ENCODE measurements at regions not wholly inside any gene's neighbourhood (a gene's known extent, or its start where the extent isn't known, plus 50 kb on each side); places are given as distances from the start of the nearest gene placed in this dataset.

DNA sequence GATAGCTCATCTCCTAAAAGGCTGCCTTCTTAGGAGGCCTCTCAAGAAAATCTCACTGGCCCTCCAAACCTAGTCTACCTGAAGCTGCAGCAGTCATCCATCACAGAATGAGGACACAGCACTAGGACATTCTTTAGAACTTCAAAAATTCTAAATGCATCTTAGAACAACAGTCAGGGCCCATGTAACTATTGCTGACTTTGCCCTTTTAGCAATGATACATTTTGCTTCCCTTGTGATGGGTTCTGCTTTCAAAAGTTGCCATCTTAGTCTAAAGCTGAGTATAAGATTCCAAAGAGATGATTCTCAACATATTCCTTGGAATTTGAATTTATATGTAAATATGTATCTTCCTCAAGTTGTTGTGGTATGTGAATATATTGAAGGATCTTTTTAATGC is 793.0 kb downstream of the RAB28 start:
- DNase-seq (ENCODE audit: low read depth) = no peak
- no peak overlapping the region for H3K4me3 ChIP-seq (ENCODE audit: low read length)
- TF ChIP-seq, protein P1, sequence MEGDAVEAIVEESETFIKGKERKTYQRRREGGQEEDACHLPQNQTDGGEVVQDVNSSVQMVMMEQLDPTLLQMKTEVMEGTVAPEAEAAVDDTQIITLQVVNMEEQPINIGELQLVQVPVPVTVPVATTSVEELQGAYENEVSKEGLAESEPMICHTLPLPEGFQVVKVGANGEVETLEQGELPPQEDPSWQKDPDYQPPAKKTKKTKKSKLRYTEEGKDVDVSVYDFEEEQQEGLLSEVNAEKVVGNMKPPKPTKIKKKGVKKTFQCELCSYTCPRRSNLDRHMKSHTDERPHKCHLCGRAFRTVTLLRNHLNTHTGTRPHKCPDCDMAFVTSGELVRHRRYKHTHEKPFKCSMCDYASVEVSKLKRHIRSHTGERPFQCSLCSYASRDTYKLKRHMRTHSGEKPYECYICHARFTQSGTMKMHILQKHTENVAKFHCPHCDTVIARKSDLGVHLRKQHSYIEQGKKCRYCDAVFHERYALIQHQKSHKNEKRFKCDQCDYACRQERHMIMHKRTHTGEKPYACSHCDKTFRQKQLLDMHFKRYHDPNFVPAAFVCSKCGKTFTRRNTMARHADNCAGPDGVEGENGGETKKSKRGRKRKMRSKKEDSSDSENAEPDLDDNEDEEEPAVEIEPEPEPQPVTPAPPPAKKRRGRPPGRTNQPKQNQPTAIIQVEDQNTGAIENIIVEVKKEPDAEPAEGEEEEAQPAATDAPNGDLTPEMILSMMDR (conservative IDR thresholded peaks at IDR 0.05; ENCODE audit: low read depth, low read length) = no peak

DNA sequence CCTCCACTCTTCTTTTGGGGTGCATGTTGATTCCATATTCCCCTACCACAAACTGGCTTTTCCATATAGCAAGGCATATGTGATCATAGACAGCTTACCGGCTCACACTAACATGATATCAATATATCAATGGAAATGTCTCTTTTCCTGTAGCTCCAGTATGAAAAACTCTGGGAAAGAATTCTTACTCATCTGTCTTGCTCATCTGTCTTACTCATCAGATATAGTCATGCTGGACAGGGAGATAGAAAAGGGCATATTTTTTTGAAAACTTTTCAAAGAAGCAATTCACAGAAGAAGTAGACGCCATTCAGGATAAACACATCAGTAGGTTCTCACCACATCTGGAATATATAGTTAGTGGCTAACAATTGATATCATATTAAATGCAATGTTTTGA is 794.7 kb downstream of the RAB28 start:
- no peak for DNase-seq (ENCODE audit: low read depth)
- TF ChIP-seq, protein P1 (conservative IDR thresholded peaks at IDR 0.05; ENCODE audit: low read depth, low read length) = no peak
- no peak overlapping the region for H3K4me3 ChIP-seq (ENCODE audit: low read length)

DNA sequence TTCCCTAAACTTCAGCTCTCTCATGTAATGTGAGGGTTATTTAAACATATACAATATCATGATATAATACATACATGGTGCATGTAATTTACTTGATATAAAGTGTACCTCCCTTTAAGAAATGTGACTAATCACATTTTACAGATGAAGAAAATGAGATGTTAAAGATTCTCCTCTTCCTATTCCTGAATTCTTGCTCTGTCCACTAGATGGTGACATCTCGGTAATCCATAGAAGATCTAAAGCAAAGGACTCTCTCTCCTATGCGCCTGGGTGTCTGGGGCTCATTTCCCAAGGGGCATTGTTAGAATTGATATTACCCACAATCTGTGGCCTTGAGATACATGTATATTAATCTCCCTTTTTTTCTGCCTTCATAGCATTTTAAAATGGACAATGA is 804.9 kb downstream of the RAB28 start:
- TF ChIP-seq, protein P1 (conservative IDR thresholded peaks at IDR 0.05; ENCODE audit: low read depth, low read length) = peak; percentile 41
- DNase-seq (ENCODE audit: low read depth) = no peak
- H3K4me3 ChIP-seq (ENCODE audit: low read length) = no peak overlapping the region

DNA sequence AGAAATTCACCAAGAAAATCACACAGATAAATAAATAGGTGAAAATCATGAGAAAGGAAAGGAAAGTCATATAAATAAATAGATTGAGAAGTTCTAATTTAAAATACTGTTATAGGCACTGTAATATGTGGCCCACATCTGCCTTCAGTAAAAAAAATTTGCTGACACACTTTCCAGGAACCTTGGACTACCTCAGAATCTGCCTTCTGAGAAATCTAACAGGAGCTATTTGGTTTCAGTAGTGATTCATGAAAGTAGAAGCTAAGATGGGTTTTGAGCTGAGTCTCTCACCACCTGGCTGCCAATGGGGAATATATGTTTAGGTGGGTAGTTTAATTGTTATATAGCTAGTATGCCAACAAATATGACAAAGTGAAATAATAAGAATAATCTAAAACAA is 810.0 kb downstream of the RAB28 start:
- TF ChIP-seq, protein P1 (conservative IDR thresholded peaks at IDR 0.05; ENCODE audit: low read depth, low read length) = no peak
- no peak overlapping the region for H3K4me3 ChIP-seq (ENCODE audit: low read length)
- no peak for DNase-seq (ENCODE audit: low read depth)

DNA sequence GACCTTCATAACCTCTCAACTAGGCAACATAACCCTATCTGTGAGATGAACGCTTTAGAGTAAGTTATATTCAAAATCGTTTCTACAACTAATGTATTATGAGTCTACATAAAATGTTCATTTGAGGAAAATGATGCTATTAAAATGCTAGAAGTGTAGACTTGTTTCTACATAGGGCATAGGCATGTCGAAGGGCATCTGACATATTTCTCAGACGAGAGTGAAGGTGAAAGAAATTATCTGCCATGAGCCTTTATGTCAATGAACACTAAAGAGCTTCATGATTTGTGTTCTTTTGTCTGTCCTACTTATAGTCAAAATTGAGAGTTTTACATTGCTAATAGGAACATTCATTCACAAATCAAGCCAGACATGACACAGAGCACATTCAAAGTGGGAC is 811.8 kb downstream of the RAB28 start:
- no peak overlapping the region for H3K4me3 ChIP-seq (ENCODE audit: low read length)
- DNase-seq (ENCODE audit: low read depth) = no peak
- TF ChIP-seq, protein P1 (conservative IDR thresholded peaks at IDR 0.05; ENCODE audit: low read depth, low read length) = no peak

DNA sequence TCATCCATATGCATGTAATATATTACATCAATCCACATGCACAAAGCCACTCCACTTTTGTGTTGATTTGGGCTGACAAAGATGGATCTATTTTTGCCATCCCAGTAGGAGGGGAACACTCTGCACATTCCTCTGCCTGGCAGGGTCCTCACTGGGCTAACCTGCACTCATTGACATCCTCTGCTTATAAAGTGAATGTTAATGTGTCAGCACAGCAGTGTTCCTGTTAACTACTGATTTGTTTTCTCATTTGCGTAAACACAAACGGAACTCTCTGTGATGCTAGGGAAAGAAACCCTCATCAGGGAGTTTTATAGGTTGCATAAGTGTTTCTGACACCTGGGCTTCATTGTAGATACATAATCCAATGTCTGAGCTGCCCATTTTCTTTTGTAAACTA is 826.0 kb downstream of the RAB28 start:
- TF ChIP-seq, protein P1 (conservative IDR thresholded peaks at IDR 0.05; ENCODE audit: low read depth, low read length) = no peak

DNA sequence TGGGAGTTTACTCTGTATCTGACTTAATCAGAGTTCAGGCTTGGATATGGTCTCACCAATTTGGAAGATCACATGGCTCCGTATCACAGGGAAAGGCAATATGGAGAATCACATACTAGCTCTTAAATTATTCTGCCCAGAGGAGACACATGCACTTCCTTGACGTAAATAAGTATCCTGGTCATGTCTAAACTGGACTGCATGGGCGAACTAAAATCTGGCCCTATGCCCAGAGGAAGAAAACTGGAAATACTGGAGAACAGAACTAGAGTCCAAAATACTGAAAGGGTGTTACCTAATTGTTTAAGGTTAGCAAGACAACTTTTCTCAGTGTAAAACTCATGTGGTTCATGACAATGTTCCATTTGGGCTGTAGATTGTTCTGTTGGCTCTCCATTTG is 832.3 kb downstream of the RAB28 start:
- TF ChIP-seq, protein P1 (conservative IDR thresholded peaks at IDR 0.05; ENCODE audit: low read depth, low read length) = no peak
- DNase-seq (ENCODE audit: low read depth) = no peak
- H3K4me3 ChIP-seq (ENCODE audit: low read length) = no peak overlapping the region

More for the DNA sequence above, 826.0 kb downstream of the RAB28 start:
- DNase-seq (ENCODE audit: low read depth) = no peak
- H3K4me3 ChIP-seq (ENCODE audit: low read length) = no peak overlapping the region

Measured in retinal pigment epithelial cell (primary cell).